ENCODE measurements at regions not wholly inside any gene's neighbourhood (a gene's known extent, or its start where the extent isn't known, plus 50 kb on each side); places are given as distances from the start of the nearest gene placed in this dataset.

DNA sequence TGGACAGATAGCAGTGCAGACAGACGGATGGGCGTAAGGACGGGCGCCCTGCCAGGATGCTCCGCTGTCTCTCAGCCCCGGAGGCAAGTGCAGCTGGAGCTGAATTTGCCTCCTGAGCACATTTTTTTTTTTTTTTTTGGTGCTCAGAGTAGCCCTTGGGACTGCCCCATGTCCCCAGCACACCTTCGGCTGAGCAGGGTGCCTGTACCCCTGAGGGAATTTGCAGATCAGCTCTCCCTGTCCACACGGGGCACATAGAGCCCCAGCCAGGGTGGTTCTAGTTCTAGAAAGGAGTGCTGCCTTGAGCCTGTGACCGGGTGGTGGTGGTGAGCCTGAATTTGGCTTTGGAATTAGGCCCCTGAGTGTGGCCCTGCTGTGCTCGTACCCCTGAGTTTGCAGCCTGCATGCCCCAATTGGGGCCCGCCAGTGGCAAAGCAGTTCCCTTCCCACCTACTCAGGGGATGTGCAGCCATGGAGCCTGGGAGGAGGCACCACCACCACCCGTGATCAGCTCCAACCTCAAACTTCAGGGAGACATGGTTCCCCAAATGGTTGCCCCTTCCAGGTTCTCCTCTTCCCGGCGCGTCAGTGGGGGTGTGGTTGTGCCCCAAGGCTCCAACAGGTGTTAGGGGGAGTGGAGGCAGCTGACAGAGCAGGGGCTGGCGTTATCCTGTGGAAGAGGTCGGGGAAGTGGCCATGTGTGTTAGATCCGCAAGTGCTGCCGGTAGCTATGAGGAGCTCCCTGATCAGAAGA is 1232.7 kb downstream of the BRD1 start:
- no peak overlapping the region for H3K4me3 ChIP-seq (replicated peaks; ENCODE audit: low read depth, low read length)
- no peak for DNase-seq (ENCODE audit: extremely low read depth, low read depth)
- TF ChIP-seq, protein P1, sequence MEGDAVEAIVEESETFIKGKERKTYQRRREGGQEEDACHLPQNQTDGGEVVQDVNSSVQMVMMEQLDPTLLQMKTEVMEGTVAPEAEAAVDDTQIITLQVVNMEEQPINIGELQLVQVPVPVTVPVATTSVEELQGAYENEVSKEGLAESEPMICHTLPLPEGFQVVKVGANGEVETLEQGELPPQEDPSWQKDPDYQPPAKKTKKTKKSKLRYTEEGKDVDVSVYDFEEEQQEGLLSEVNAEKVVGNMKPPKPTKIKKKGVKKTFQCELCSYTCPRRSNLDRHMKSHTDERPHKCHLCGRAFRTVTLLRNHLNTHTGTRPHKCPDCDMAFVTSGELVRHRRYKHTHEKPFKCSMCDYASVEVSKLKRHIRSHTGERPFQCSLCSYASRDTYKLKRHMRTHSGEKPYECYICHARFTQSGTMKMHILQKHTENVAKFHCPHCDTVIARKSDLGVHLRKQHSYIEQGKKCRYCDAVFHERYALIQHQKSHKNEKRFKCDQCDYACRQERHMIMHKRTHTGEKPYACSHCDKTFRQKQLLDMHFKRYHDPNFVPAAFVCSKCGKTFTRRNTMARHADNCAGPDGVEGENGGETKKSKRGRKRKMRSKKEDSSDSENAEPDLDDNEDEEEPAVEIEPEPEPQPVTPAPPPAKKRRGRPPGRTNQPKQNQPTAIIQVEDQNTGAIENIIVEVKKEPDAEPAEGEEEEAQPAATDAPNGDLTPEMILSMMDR (IDR thresholded peaks at IDR 0.05; ENCODE audit: low read depth, low read length, missing control alignments), result no peak

DNA sequence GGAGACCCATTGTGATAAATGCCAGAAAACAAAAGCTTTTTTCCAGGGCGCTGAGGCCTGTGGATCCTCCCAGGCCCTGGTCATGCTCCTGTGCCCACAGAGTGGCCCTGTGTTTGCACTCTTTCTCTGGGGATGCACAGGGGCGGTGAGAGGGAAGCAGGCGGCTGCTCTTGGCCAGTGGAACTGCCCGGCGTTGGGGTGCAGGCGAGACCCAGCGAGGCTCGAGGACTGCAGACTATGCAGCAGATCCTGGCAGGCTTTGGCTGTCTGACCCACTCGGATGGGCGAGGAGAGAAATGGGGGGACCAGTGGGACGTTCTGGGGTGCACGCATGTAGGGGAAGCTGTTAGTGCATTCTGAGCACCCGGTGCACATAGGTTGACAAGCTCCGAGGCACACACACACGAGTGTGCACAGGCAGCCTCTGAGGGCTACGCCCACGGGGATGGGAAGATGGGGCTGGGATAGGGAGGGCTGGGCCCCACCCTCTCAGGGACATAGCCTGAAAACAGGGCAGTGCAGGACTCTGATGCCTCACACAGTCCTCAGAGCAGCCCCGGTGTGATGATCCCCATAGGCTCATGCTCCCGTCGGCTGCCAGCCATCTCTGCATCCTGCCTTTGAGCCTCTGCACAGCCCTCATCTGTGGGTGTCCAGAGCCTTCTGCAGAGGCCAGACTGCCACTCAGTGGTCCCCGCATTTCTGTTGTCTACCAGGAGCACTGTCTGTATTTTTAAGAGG is 1233.5 kb downstream of the BRD1 start:
- TF ChIP-seq, protein P1 (IDR thresholded peaks at IDR 0.05; ENCODE audit: low read depth, low read length, missing control alignments), result no peak
- H3K4me3 ChIP-seq (replicated peaks; ENCODE audit: low read depth, low read length), result no peak overlapping the region
- no peak for DNase-seq (ENCODE audit: extremely low read depth, low read depth)

DNA sequence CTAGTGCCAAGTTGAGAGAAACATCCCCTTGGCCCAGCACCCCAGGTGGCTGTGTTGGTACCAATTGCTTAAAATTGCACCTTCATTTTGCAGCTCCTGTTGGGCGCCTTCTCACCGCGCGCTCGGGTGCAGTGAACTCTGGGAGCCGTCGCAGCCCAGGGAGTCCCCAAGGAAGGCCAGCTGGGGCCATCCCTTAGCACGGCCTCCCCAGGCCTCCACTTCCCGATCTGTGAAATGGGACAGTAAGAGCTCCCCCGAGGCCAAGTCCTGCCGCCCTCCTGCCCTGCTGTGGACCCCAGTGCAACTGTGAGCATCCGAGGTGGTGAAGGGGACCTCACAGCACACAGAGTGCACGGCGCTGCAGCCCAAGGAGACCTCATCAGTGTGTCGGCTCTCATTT is 1234.1 kb downstream of the BRD1 start:
- no peak overlapping the region for H3K4me3 ChIP-seq (replicated peaks; ENCODE audit: low read depth, low read length)
- TF ChIP-seq, protein P1 (IDR thresholded peaks at IDR 0.05; ENCODE audit: low read depth, low read length, missing control alignments), result no peak

DNA sequence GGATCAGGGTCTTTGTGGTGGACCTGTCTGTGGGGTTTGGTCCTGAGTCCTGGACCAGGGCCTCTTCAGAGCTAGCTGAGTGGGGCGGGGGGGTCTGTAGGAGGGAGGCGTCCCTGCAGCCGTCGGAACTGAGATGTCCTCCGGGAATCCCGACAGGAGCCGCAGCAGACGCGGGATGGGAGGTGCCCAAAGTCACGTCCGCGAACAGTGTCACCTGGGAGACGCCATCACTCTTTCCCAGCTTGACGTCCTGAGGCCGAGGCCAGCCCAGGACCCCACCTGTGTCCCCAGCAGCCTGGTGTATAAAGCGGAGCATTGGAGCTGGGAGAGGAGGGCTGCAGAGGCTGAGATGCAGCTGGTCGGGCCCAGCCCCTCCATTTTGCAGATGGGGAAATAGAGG is 1234.7 kb downstream of the BRD1 start:
- no peak for DNase-seq (ENCODE audit: extremely low read depth, low read depth)
- TF ChIP-seq, protein P1 (IDR thresholded peaks at IDR 0.05; ENCODE audit: low read depth, low read length, missing control alignments), result no peak
- no peak overlapping the region for H3K4me3 ChIP-seq (replicated peaks; ENCODE audit: low read depth, low read length)

More for the DNA sequence above, 1234.1 kb downstream of the BRD1 start:
- DNase-seq (ENCODE audit: extremely low read depth, low read depth), result no peak

DNA sequence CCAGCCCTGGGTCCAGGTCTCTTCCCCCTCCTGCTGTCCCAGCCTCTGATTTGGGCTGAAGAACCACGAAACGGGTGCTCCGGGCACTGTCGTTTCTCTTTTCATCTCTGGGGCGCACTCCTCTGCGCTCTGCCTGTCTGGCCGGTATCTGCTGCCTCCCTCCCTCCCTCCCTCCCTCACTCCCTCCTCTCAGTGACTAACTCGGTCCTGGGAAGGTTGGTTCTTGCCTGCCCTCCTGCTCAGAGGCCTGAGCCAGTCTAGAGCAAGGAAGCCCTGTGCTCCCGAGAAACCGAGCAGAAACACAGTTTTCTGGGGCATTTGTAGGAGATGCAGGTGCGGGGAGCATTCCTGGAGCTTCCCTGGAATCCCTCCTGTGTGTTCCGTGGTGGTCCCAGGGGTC is 1235.2 kb downstream of the BRD1 start:
- no peak for DNase-seq (ENCODE audit: extremely low read depth, low read depth)
- no peak overlapping the region for H3K4me3 ChIP-seq (replicated peaks; ENCODE audit: low read depth, low read length)
- TF ChIP-seq, protein P1 (IDR thresholded peaks at IDR 0.05; ENCODE audit: low read depth, low read length, missing control alignments), result no peak

DNA sequence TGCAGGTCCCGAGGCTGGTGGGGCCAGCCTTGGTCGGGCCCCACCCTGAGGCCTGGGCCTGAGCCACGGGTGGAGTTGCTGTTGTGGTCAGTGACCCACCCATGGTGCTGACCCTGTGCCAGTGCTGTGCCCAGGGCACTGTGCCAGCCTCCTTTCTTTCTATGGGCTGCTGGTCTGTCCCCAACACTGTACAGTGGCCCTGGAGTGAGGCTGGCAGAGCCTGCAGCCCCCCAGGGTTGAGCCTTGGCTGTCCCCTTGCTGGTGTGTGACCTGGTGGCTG is 1235.7 kb downstream of the BRD1 start:
- DNase-seq (ENCODE audit: extremely low read depth, low read depth), result no peak
- TF ChIP-seq, protein P1 (IDR thresholded peaks at IDR 0.05; ENCODE audit: low read depth, low read length, missing control alignments), result no peak
- no peak overlapping the region for H3K4me3 ChIP-seq (replicated peaks; ENCODE audit: low read depth, low read length)
